Mesenchymal stem cell (in vitro differentiated cells and primary cell): ENCODE measurements at regions not wholly inside any gene's neighbourhood (a gene's known extent, or its start where the extent isn't known, plus 50 kb on each side); places are given as distances from the start of the nearest gene placed in this dataset.

ENCODE experiments used
- DNase-seq: peaks from one replicate; pipeline ENCODE4 v3.0.0-alpha.2; 2013
- H2AFZ ChIP-seq: one replicate; pipeline ENCODE4 v1.6.1; 2013; ENCODE audit warnings: low read depth, mild to moderate bottlenecking, control low read depth, inconsistent platforms, low read length, moderate library complexity
- H2AK5ac ChIP-seq: 2 replicates; pipeline ENCODE4 v1.6.1; 2013; ENCODE audit warnings: low read length, moderate library complexity, mild to moderate bottlenecking, inconsistent platforms; ENCODE audit not compliant: severe bottlenecking
- H2BK120ac ChIP-seq: one replicate; pipeline ENCODE4 v1.6.1; 2013; ENCODE audit warnings: low read depth, mild to moderate bottlenecking, inconsistent platforms, low read length, moderate library complexity
- H2BK12ac ChIP-seq, 2 experiments: one replicate each; pipeline ENCODE4 v1.6.1; 2013; ENCODE audit warnings: inconsistent platforms in 2 of 2, low read length in 2 of 2, mild to moderate bottlenecking in 2 of 2, moderate library complexity in 2 of 2, control low read depth in 1 of 2
- H2BK15ac ChIP-seq: one replicate; pipeline ENCODE4 v1.6.1; 2013; ENCODE audit warnings: mild to moderate bottlenecking, low read depth, inconsistent platforms; ENCODE audit not compliant: poor library complexity, severe bottlenecking
- H2BK5ac ChIP-seq: 2 replicates; pipeline ENCODE4 v1.6.1; 2013; ENCODE audit warnings: low read depth, mild to moderate bottlenecking, low read length, control low read depth, inconsistent platforms; ENCODE audit not compliant: poor library complexity, severe bottlenecking
- H3K14ac ChIP-seq, 2 experiments: one replicate each; pipeline ENCODE4 v1.6.1; 2013; ENCODE audit warnings: inconsistent platforms in 2 of 2, low read length in 2 of 2, control low read depth in 1 of 2, mild to moderate bottlenecking in 1 of 2, moderate library complexity in 1 of 2
- H3K18ac ChIP-seq, 2 experiments: one replicate each; pipeline ENCODE4 v1.6.1; 2013; ENCODE audit warnings: inconsistent platforms in 2 of 2, low read length in 2 of 2, control low read depth in 1 of 2, low read depth in 1 of 2, mild to moderate bottlenecking in 1 of 2
- H3K23ac ChIP-seq, 2 experiments: one replicate each; pipeline ENCODE4 v1.6.1; 2013; ENCODE audit warnings: inconsistent platforms in 2 of 2, low read length in 2 of 2, mild to moderate bottlenecking in 2 of 2, moderate library complexity in 2 of 2, control low read depth in 1 of 2
- H3K27ac ChIP-seq: 2 replicates; pipeline ENCODE4 v1.5.1; 2013; ENCODE audit warnings: mild to moderate bottlenecking, moderate library complexity, low read length, control low read depth, inconsistent platforms; ENCODE audit not compliant: poor library complexity, severe bottlenecking
- H3K27me3 ChIP-seq, 2 experiments: 2 replicates each; pipeline versions ENCODE4 v1.6.1 to v1.7.0; 2013; ENCODE audit warnings: low read length in 2 of 2, mild to moderate bottlenecking in 2 of 2, moderate library complexity in 2 of 2, control low read depth in 1 of 2, inconsistent platforms in 1 of 2; ENCODE audit not compliant: control insufficient read depth in 1 of 2, insufficient read depth in 1 of 2
- H3K36me3 ChIP-seq, 2 experiments: 2 replicates each; pipeline versions ENCODE4 v1.6.1 to v1.7.0; 2013; ENCODE audit warnings: low read length in 2 of 2, control low read depth in 1 of 2, inconsistent platforms in 1 of 2, low read depth in 1 of 2, mild to moderate bottlenecking in 1 of 2; ENCODE audit not compliant: insufficient read depth in 2 of 2, control insufficient read depth in 1 of 2
- H3K4ac ChIP-seq, 2 experiments: one replicate each; pipeline ENCODE4 v1.6.1; 2013; ENCODE audit warnings: inconsistent platforms in 2 of 2, low read length in 2 of 2, mild to moderate bottlenecking in 2 of 2, moderate library complexity in 2 of 2, control low read depth in 1 of 2, low read depth in 1 of 2
- H3K4me1 ChIP-seq: 2 replicates; pipeline ENCODE4 v1.6.1; 2013; ENCODE audit warnings: low read depth, low read length, control low read depth; ENCODE audit not compliant: control insufficient read depth, insufficient read depth
- H3K4me2 ChIP-seq: 2 replicates; pipeline ENCODE4 v1.6.1; 2013; ENCODE audit warnings: low read length, mild to moderate bottlenecking, inconsistent platforms; ENCODE audit not compliant: poor library complexity, severe bottlenecking
- H3K4me3 ChIP-seq, 2 experiments: 2 replicates each; pipeline versions ENCODE4 v1.5.1 to v1.7.0; 2013; ENCODE audit warnings: low read length in 2 of 2, mild to moderate bottlenecking in 2 of 2, control low read depth in 1 of 2, low read depth in 1 of 2; ENCODE audit not compliant: insufficient read depth in 1 of 2
- H3K79me1 ChIP-seq: replicated peaks from 2 replicates; pipeline ENCODE4 v1.6.1; 2013; ENCODE audit warnings: mild to moderate bottlenecking, control low read depth, low read length, inconsistent platforms; ENCODE audit not compliant: poor library complexity, severe bottlenecking
- H3K9ac ChIP-seq: 2 replicates; pipeline ENCODE4 v1.7.0; 2013; ENCODE audit warnings: mild to moderate bottlenecking, low read length, moderate library complexity
- H3K9me3 ChIP-seq: 2 replicates; pipeline ENCODE4 v1.7.0; 2013; ENCODE audit warnings: mild to moderate bottlenecking, low read length; ENCODE audit not compliant: control insufficient read depth
- H4K8ac ChIP-seq: one replicate; pipeline ENCODE4 v1.6.1; 2013; ENCODE audit warnings: inconsistent platforms, mild to moderate bottlenecking, low read length, moderate library complexity
- H4K91ac ChIP-seq: one replicate; pipeline ENCODE4 v1.6.1; 2013; ENCODE audit warnings: mild to moderate bottlenecking, low read length, inconsistent platforms
- WGBS: methylation state at CpG from one replicate; pipeline ENCODE4 v1.1.7; 2013; ENCODE audit warnings: mixed read lengths; 5-methylcytosine and 5-hydroxymethylcytosine counted together

GRCh38 chr11:115705200-115705599, 201.0 kb upstream of the CADM1 start:
- no peaks in the 10 kb centered on the region for H3K36me3 ChIP-seq
- H3K79me1 ChIP-seq, result no peaks in the 10 kb centered on the region
- H3K14ac ChIP-seq, result no peak overlapping the region
- H2BK5ac ChIP-seq, result no peak overlapping the region
- WGBS, result 66% methylated on average over 2 of the region's 2 CpGs
- no peak overlapping the region for H2AK5ac ChIP-seq
- no peak overlapping the region for H2BK120ac ChIP-seq
- no peak overlapping the region for H3K18ac ChIP-seq
- no peak overlapping the region for H2BK15ac ChIP-seq
- H3K4ac ChIP-seq, result no peak overlapping the region
- peaks cover 0 to 2% of the 10 kb centered on the region in 2 experiments for H3K27me3 ChIP-seq
- no peak overlapping the region for H3K27ac ChIP-seq
- no peak overlapping the region for H3K9ac ChIP-seq
- no peaks in the 10 kb centered on the region for H3K9me3 ChIP-seq
- no peak overlapping the region for H4K91ac ChIP-seq
- H3K23ac ChIP-seq, result no peak overlapping the region
- H3K4me3 ChIP-seq, result no peak overlapping the region
- H2AFZ ChIP-seq, result no peak overlapping the region
- H3K4me2 ChIP-seq, result no peak overlapping the region
- no peak overlapping the region for H4K8ac ChIP-seq
- no peak for DNase-seq
- H2BK12ac ChIP-seq, result no peak overlapping the region
- H3K4me1 ChIP-seq, result peaks cover 13% of the 10 kb centered on the region

- no peak overlapping the region for H2BK12ac ChIP-seq
- H3K9me3 ChIP-seq, result no peaks in the 10 kb centered on the region
- H3K9ac ChIP-seq, result no peak overlapping the region
- H2AK5ac ChIP-seq, result no peak overlapping the region
- H3K4me1 ChIP-seq, result peaks cover 8% of the 10 kb centered on the region
- no peak for DNase-seq
- no peak overlapping the region for H2BK15ac ChIP-seq
- WGBS, result 76% methylated on average over 12 of the region's 12 CpGs
- no peak overlapping the region for H3K4me3 ChIP-seq
- no peak overlapping the region for H4K91ac ChIP-seq
- no peaks in the 10 kb centered on the region for H3K36me3 ChIP-seq
- no peak overlapping the region for H3K18ac ChIP-seq
- no peak overlapping the region for H4K8ac ChIP-seq
- no peak overlapping the region for H2BK5ac ChIP-seq
- H3K27ac ChIP-seq, result no peak overlapping the region
- no peak overlapping the region for H2AFZ ChIP-seq
- H2BK120ac ChIP-seq, result no peak overlapping the region
- H3K79me1 ChIP-seq, result no peaks in the 10 kb centered on the region
- H3K23ac ChIP-seq, result no peak overlapping the region
- H3K4me2 ChIP-seq, result no peak overlapping the region
- H3K4ac ChIP-seq, result no peak overlapping the region
- no peak overlapping the region for H3K14ac ChIP-seq
- peaks cover 5 to 14% of the 10 kb centered on the region in 2 experiments for H3K27me3 ChIP-seq
Observed at GRCh38 chr11:115700981-115701875, 197.0 kb upstream of the CADM1 start.

GRCh38 chr11:115700496-115700895, 196.3 kb upstream of the CADM1 start:
- H3K9me3 ChIP-seq, result no peaks in the 10 kb centered on the region
- H3K4me3 ChIP-seq, result no peak overlapping the region
- no peak overlapping the region for H2AFZ ChIP-seq
- H3K14ac ChIP-seq, result no peak overlapping the region
- DNase-seq, result no peak
- 48% methylated on average over 1 of the region's 4 CpGs for WGBS
- no peak overlapping the region for H2BK5ac ChIP-seq
- peaks cover 10 to 14% of the 10 kb centered on the region in 2 experiments for H3K27me3 ChIP-seq
- H4K8ac ChIP-seq, result no peak overlapping the region
- H2BK12ac ChIP-seq, result no peak overlapping the region
- no peak overlapping the region for H3K23ac ChIP-seq
- peaks cover 8% of the 10 kb centered on the region for H3K4me1 ChIP-seq
- no peaks in the 10 kb centered on the region for H3K36me3 ChIP-seq
- H2BK120ac ChIP-seq, result no peak overlapping the region
- no peak overlapping the region for H3K18ac ChIP-seq
- no peak overlapping the region for H3K4me2 ChIP-seq
- H3K4ac ChIP-seq, result no peak overlapping the region
- H4K91ac ChIP-seq, result no peak overlapping the region
- H2BK15ac ChIP-seq, result no peak overlapping the region
- no peak overlapping the region for H3K27ac ChIP-seq
- H3K9ac ChIP-seq, result no peak overlapping the region
- H2AK5ac ChIP-seq, result no peak overlapping the region
- H3K79me1 ChIP-seq, result no peaks in the 10 kb centered on the region

GRCh38 chr11:115699733-115700132, 195.5 kb upstream of the CADM1 start:
- Histone ChIP-seq H2BK15ac (no peak overlapping the region), H4K91ac (no peak overlapping the region), H3K4me1 (peaks cover 8% of the 10 kb centered on the region), H2AK5ac (no peak overlapping the region), H3K18ac (no peak overlapping the region), H3K36me3 (no peaks in the 10 kb centered on the region), H3K14ac (no peak overlapping the region), H2AFZ (no peak overlapping the region), H3K9me3 (no peaks in the 10 kb centered on the region), H4K8ac (no peak overlapping the region), H3K23ac (no peak overlapping the region), H3K9ac (no peak overlapping the region), H3K27ac (no peak overlapping the region), H2BK12ac (no peak overlapping the region), H2BK120ac (no peak overlapping the region), H3K4ac (no peak overlapping the region), H3K4me3 (no peak overlapping the region), H3K4me2 (no peak overlapping the region), H3K79me1 (no peaks in the 10 kb centered on the region), H3K27me3 (peaks cover 10 to 14% of the 10 kb centered on the region in 2 experiments), H2BK5ac (no peak overlapping the region)
- 93% methylated on average over 3 of the region's 3 CpGs for WGBS
- DNase-seq, result no peak
